Mesendoderm (in vitro differentiated cells): ENCODE measurements at regions not wholly inside any gene's neighbourhood (a gene's known extent, or its start where the extent isn't known, plus 50 kb on each side); places are given as distances from the start of the nearest gene placed in this dataset.

Experiments
- DNase-seq: peaks from one replicate; pipeline ENCODE4 v3.0.0; 2013
- H2AK5ac ChIP-seq: 2 replicates; pipeline ENCODE4 v1.6.1; 2013; ENCODE audit warnings: low read length, inconsistent platforms
- H2BK120ac ChIP-seq: 2 replicates; pipeline ENCODE4 v1.6.1; 2013; ENCODE audit warnings: low read depth, mild to moderate bottlenecking, low read length, moderate library complexity, mixed read lengths
- H2BK15ac ChIP-seq: replicated peaks from 2 replicates; pipeline ENCODE4 v1.6.1; 2013; ENCODE audit warnings: low read depth, mild to moderate bottlenecking, moderate library complexity
- H2BK5ac ChIP-seq: 2 replicates; pipeline ENCODE4 v1.6.1; 2013; ENCODE audit warnings: low read length, inconsistent platforms
- H3K18ac ChIP-seq: 2 replicates; pipeline ENCODE4 v1.6.1; 2013; ENCODE audit warnings: mild to moderate bottlenecking, low read length, mixed read lengths
- H3K23ac ChIP-seq: one replicate; pipeline ENCODE4 v1.6.1; 2013; ENCODE audit warnings: low read length
- H3K27ac ChIP-seq: 2 replicates; pipeline ENCODE4 v1.5.1; 2013; ENCODE audit warnings: low read depth, mild to moderate bottlenecking, inconsistent platforms, low read length, moderate library complexity
- H3K27me3 ChIP-seq: 2 replicates; pipeline ENCODE4 v1.6.1; 2013; ENCODE audit warnings: low read length, control low read depth, mild to moderate bottlenecking, inconsistent platforms; ENCODE audit not compliant: insufficient read depth, poor library complexity
- H3K36me3 ChIP-seq: 2 replicates; pipeline ENCODE4 v1.6.1; 2013; ENCODE audit warnings: low read length, inconsistent platforms; ENCODE audit not compliant: control insufficient read depth, insufficient read depth
- H3K4ac ChIP-seq: one replicate; pipeline ENCODE4 v1.6.1; 2013; ENCODE audit warnings: low read depth, mild to moderate bottlenecking, low read length, moderate library complexity
- H3K4me1 ChIP-seq: 2 replicates; pipeline ENCODE4 v1.6.1; 2013; ENCODE audit warnings: low read depth, low read length, inconsistent platforms; ENCODE audit not compliant: control insufficient read depth
- H3K4me2 ChIP-seq: 2 replicates; pipeline ENCODE4 v1.6.1; 2013; ENCODE audit warnings: low read length
- H3K4me3 ChIP-seq: 2 replicates; pipeline ENCODE4 v1.5.1; 2013; ENCODE audit warnings: mild to moderate bottlenecking, low read length
- H3K56ac ChIP-seq: one replicate; pipeline ENCODE4 v1.6.1; 2013; ENCODE audit warnings: low read length
- H3K79me1 ChIP-seq: 2 replicates; pipeline ENCODE4 v1.6.1; 2013; ENCODE audit warnings: low read length, inconsistent platforms
- H3K79me2 ChIP-seq: 2 replicates; pipeline ENCODE4 v1.6.1; 2013; ENCODE audit warnings: mild to moderate bottlenecking, low read length; ENCODE audit not compliant: control insufficient read depth, insufficient read depth
- H3K9ac ChIP-seq: 2 replicates; pipeline ENCODE4 v1.6.1; 2013; ENCODE audit warnings: low read length, inconsistent platforms
- H4K5ac ChIP-seq: one replicate; pipeline ENCODE4 v1.6.1; 2013; ENCODE audit warnings: low read length
- H4K8ac ChIP-seq: one replicate; pipeline ENCODE4 v1.6.1; 2013; ENCODE audit warnings: low read depth, mild to moderate bottlenecking, control low read depth, low read length, moderate library complexity
- WGBS: extraction: QIAGEN DNeasy Blood & Tissue Kit; methylation state at CpG from one replicate; pipeline ENCODE4 v1.1.7; 2013; ENCODE audit warnings: low lambda C conversion rate, missing lambda C conversion rate; ENCODE audit not compliant: insufficient coverage; ENCODE audit errors: extremely low coverage; 5-methylcytosine and 5-hydroxymethylcytosine counted together

- Histone ChIP-seq H3K9ac (no peak overlapping the region), H4K5ac (no peak overlapping the region), H3K4me1 (no peaks in the 10 kb centered on the region), H3K18ac (no peak overlapping the region), H3K79me2 (no peaks in the 10 kb centered on the region), H3K79me1 (no peaks in the 10 kb centered on the region), H3K56ac (no peak overlapping the region), H3K27me3 (no peaks in the 10 kb centered on the region), H2AK5ac (no peak overlapping the region), H2BK15ac (no peak overlapping the region), H2BK120ac (no peak overlapping the region), H3K23ac (no peak overlapping the region), H3K4me3 (no peak overlapping the region), H3K36me3 (no peaks in the 10 kb centered on the region), H3K4me2 (no peak overlapping the region), H2BK5ac (no peak overlapping the region), H4K8ac (no peak overlapping the region), H3K4ac (no peak overlapping the region), H3K27ac (no peak overlapping the region)
- no peak for DNase-seq
- no CpG with 5 or more reads among the region's 6 CpGs for WGBS
Measured at GRCh38 chr12:105765053-105766014, 373.4 kb downstream of the NUAK1 start.

- no CpG with 5 or more reads among the region's 4 CpGs for WGBS
- H3K9ac ChIP-seq = no peak overlapping the region
Measured at GRCh38 chr12:105766029-105766428, 372.7 kb downstream of the NUAK1 start.

GRCh38 chr12:105769486-105769885 lies 369.3 kb downstream of the NUAK1 start:
- H3K23ac ChIP-seq = no peak overlapping the region
- no peak overlapping the region for H3K18ac ChIP-seq
- no peaks in the 10 kb centered on the region for H3K79me1 ChIP-seq
- no peaks in the 10 kb centered on the region for H3K36me3 ChIP-seq
- WGBS = no CpG with 5 or more reads among the region's 2 CpGs
- H3K4ac ChIP-seq = no peak overlapping the region
- H2AK5ac ChIP-seq = no peak overlapping the region
- no peak overlapping the region for H3K9ac ChIP-seq
- no peak overlapping the region for H4K5ac ChIP-seq
- no peak overlapping the region for H3K27ac ChIP-seq
- H2BK15ac ChIP-seq = no peak overlapping the region
- no peak overlapping the region for H3K4me3 ChIP-seq
- no peaks in the 10 kb centered on the region for H3K79me2 ChIP-seq
- H4K8ac ChIP-seq = no peak overlapping the region
- H2BK5ac ChIP-seq = no peak overlapping the region
- DNase-seq = no peak
- H3K27me3 ChIP-seq = no peaks in the 10 kb centered on the region
- H3K4me1 ChIP-seq = no peaks in the 10 kb centered on the region
- no peak overlapping the region for H2BK120ac ChIP-seq
- no peak overlapping the region for H3K56ac ChIP-seq
- H3K4me2 ChIP-seq = no peak overlapping the region

More at GRCh38 chr12:105766029-105766428, 372.7 kb downstream of the NUAK1 start:
- no peak overlapping the region for H3K27ac ChIP-seq
- no peak overlapping the region for H3K4me3 ChIP-seq
- H3K36me3 ChIP-seq = no peaks in the 10 kb centered on the region
- no peak overlapping the region for H4K5ac ChIP-seq
- H2BK15ac ChIP-seq = no peak overlapping the region
- H3K4me1 ChIP-seq = no peaks in the 10 kb centered on the region
- no peaks in the 10 kb centered on the region for H3K79me2 ChIP-seq
- no peak overlapping the region for H4K8ac ChIP-seq
- no peaks in the 10 kb centered on the region for H3K27me3 ChIP-seq
- no peak overlapping the region for H2BK5ac ChIP-seq
- no peak overlapping the region for H3K56ac ChIP-seq
- no peak overlapping the region for H2BK120ac ChIP-seq
- DNase-seq = no peak
- no peak overlapping the region for H2AK5ac ChIP-seq
- no peak overlapping the region for H3K4me2 ChIP-seq
- no peak overlapping the region for H3K18ac ChIP-seq
- H3K23ac ChIP-seq = no peak overlapping the region
- no peaks in the 10 kb centered on the region for H3K79me1 ChIP-seq
- no peak overlapping the region for H3K4ac ChIP-seq

GRCh38 chr12:105773471-105773870 lies 365.3 kb downstream of the NUAK1 start:
- Histone ChIP-seq H3K27ac (no peak overlapping the region), H4K5ac (no peak overlapping the region), H2BK120ac (no peak overlapping the region), H3K4me2 (no peak overlapping the region), H3K4ac (no peak overlapping the region), H3K4me1 (no peaks in the 10 kb centered on the region), H4K8ac (no peak overlapping the region), H3K23ac (no peak overlapping the region), H2BK15ac (no peak overlapping the region), H3K4me3 (no peak overlapping the region), H2BK5ac (no peak overlapping the region), H3K9ac (no peak overlapping the region), H3K18ac (no peak overlapping the region), H3K79me1 (no peaks in the 10 kb centered on the region), H3K36me3 (no peaks in the 10 kb centered on the region), H2AK5ac (no peak overlapping the region), H3K27me3 (no peaks in the 10 kb centered on the region), H3K56ac (no peak overlapping the region), H3K79me2 (no peaks in the 10 kb centered on the region)
- WGBS = no CpG with 5 or more reads among the region's 2 CpGs
- no peak for DNase-seq

GRCh38 chr12:105774037-105774436 lies 364.7 kb downstream of the NUAK1 start:
- no peaks in the 10 kb centered on the region for H3K4me1 ChIP-seq
- H4K5ac ChIP-seq = no peak overlapping the region
- H3K79me2 ChIP-seq = no peaks in the 10 kb centered on the region
- no peak overlapping the region for H2BK5ac ChIP-seq
- DNase-seq = no peak
- no peak overlapping the region for H3K4me3 ChIP-seq
- no CpG with 5 or more reads among the region's 5 CpGs for WGBS
- no peak overlapping the region for H3K9ac ChIP-seq
- no peak overlapping the region for H2BK120ac ChIP-seq
- no peak overlapping the region for H3K18ac ChIP-seq
- no peaks in the 10 kb centered on the region for H3K27me3 ChIP-seq
- no peak overlapping the region for H3K4ac ChIP-seq
- H3K79me1 ChIP-seq = no peaks in the 10 kb centered on the region
- H4K8ac ChIP-seq = no peak overlapping the region
- H3K36me3 ChIP-seq = no peaks in the 10 kb centered on the region
- H2AK5ac ChIP-seq = no peak overlapping the region
- no peak overlapping the region for H3K27ac ChIP-seq
- no peak overlapping the region for H3K4me2 ChIP-seq
- no peak overlapping the region for H2BK15ac ChIP-seq
- H3K56ac ChIP-seq = no peak overlapping the region
- H3K23ac ChIP-seq = no peak overlapping the region
